B cell (primary cell): ENCODE measurements at regions not wholly inside any gene's neighbourhood (a gene's known extent, or its start where the extent isn't known, plus 50 kb on each side); places are given as distances from the start of the nearest gene placed in this dataset.

Experiments used
- ATAC-seq: fragments of 200-7000 bp; cut with Tn5 transposase; one replicate; pipeline ENCODE4 v1.10.0; 2021; ENCODE audit warnings: low read depth, mild to moderate bottlenecking, moderate number of reproducible peaks, moderate library complexity
- CTCF ChIA-PET: fragments of 350-600 bp; sonication (Branson Sonifier 250); formaldehyde crosslinking; loops from one replicate; lab custom pipeline; 2021; ENCODE audit warnings: antibody characterized with exemption, inconsistent platforms; lab: Charles Lee
- POLR2A ChIA-PET: fragments of 350-600 bp; sonication (Branson Sonifier 250); formaldehyde crosslinking; loops from one replicate; lab custom pipeline; 2021; ENCODE audit warnings: antibody characterized with exemption; lab: Charles Lee
- DNase-seq: peaks from one replicate; pipeline ENCODE4 v3.0.0; 2013
- H2AFZ ChIP-seq: 2 replicates; pipeline ENCODE4 v1.6.1; 2012; ENCODE audit warnings: mild to moderate bottlenecking, low read depth, low read length; ENCODE audit not compliant: insufficient read depth, poor library complexity, severe bottlenecking
- H3K27ac ChIP-seq, 2 donors: 1 replicate in 1 of 2; 2 replicates in 1 of 2; pipeline ENCODE4 v1.5.1; 2012 to 2013; ENCODE audit warnings: low read length in 2 of 2, mild to moderate bottlenecking in 2 of 2, moderate library complexity in 1 of 2
- H3K27me3 ChIP-seq, 4 experiments: fragments of 200-600 bp in 1 of 4; sonication (generic) in 1 of 4; replicated peaks in 1 of 4; 1 replicate in 2 of 4; 2 replicates in 2 of 4; pipeline versions ENCODE4 v1.6.1 to v1.7.0; 2013 to 2016; ENCODE audit warnings: low read length in 3 of 4, mild to moderate bottlenecking in 2 of 4, mixed read lengths in 1 of 4, moderate library complexity in 1 of 4; ENCODE audit not compliant: insufficient read depth in 4 of 4, control insufficient read depth in 3 of 4; ENCODE audit errors: control extremely low read depth in 1 of 4
- H3K36me3 ChIP-seq, 2 experiments: replicated peaks in 1 of 2; 1 replicate in 1 of 2; 2 replicates in 1 of 2; pipeline versions ENCODE4 v1.6.1 to v1.7.1; 2013; ENCODE audit warnings: low read length in 1 of 2; ENCODE audit not compliant: insufficient read depth in 2 of 2, control insufficient read depth in 1 of 2; ENCODE audit errors: control extremely low read depth in 1 of 2, extremely low read depth in 1 of 2
- H3K4me1 ChIP-seq, 2 donors: fragments of 200-600 bp in 1 of 2; sonication (generic) in 1 of 2; 1 replicate in 1 of 2; 2 replicates in 1 of 2; pipeline versions ENCODE4 v1.5.1 to v1.6.1; 2013 to 2017; ENCODE audit warnings: low read length in 2 of 2; ENCODE audit not compliant: control insufficient read depth in 2 of 2, insufficient read depth in 2 of 2
- H3K4me2 ChIP-seq: replicated peaks from 2 replicates; pipeline ENCODE3; 2012; ENCODE audit warnings: mild to moderate bottlenecking, low read depth, low read length; ENCODE audit not compliant: poor library complexity, severe bottlenecking
- H3K4me3 ChIP-seq, 5 experiments: fragments of 200-600 bp in 1 of 5; sonication (generic) in 1 of 5; 1 replicate in 3 of 5; 2 replicates in 2 of 5; pipeline versions ENCODE4 v1.5.1 to v1.7.0; 2011 to 2016; ENCODE audit warnings: low read length in 4 of 5, mild to moderate bottlenecking in 4 of 5, low read depth in 2 of 5, control low read depth in 1 of 5, moderate library complexity in 1 of 5; ENCODE audit not compliant: insufficient read depth in 1 of 5; ENCODE audit errors: control extremely low read depth in 1 of 5, extremely low read depth in 1 of 5
- H3K79me2 ChIP-seq: fragments of 200-600 bp; sonication (generic); one replicate; pipeline ENCODE4 v1.6.0; 2016; ENCODE audit warnings: low read length; ENCODE audit not compliant: control insufficient read depth, insufficient read depth
- H3K9ac ChIP-seq: fragments of 200-600 bp; sonication (generic); 2 replicates; pipeline ENCODE4 v1.6.1; 2017; ENCODE audit warnings: mild to moderate bottlenecking, low read length, moderate library complexity
- H3K9me3 ChIP-seq, 3 donors: one replicate each; pipeline versions ENCODE4 v1.6.1 to v1.7.1; 2013; ENCODE audit warnings: low read length in 2 of 3; ENCODE audit not compliant: control insufficient read depth in 2 of 3, insufficient read depth in 1 of 3; ENCODE audit errors: control extremely low read depth in 1 of 3
- H4K20me1 ChIP-seq: 2 replicates; pipeline ENCODE4 v1.6.0; 2012; ENCODE audit warnings: mild to moderate bottlenecking, low read length; ENCODE audit not compliant: insufficient read depth, control insufficient read depth, poor library complexity, severe bottlenecking
- H3K27ac Mint-ChIP-seq: one replicate; pipeline ENCODE4 v1.8.0; 2021; ENCODE audit warnings: mixed read lengths
- H3K27me3 Mint-ChIP-seq: one replicate; pipeline ENCODE4 v1.8.0; 2021; ENCODE audit warnings: mixed read lengths
- H3K4me1 Mint-ChIP-seq: one replicate; pipeline ENCODE4 v1.8.0; 2021; ENCODE audit warnings: mixed read lengths
- H3K4me3 Mint-ChIP-seq: one replicate; pipeline ENCODE4 v1.8.0; 2021; ENCODE audit warnings: mixed read lengths
- H3K9me3 Mint-ChIP-seq: one replicate; pipeline ENCODE4 v1.8.0; 2022; ENCODE audit warnings: mixed read lengths; ENCODE audit not compliant: insufficient read depth
- EZH2 ChIP-seq: IDR thresholded peaks from 2 replicates; pipeline ENCODE4 v1.6.1; 2012; ENCODE audit warnings: borderline replicate concordance, low read depth, mild to moderate bottlenecking, moderate library complexity, low read length; ENCODE audit not compliant: insufficient read depth, poor library complexity, severe bottlenecking
- WGBS: methylation state at CpG from one replicate; pipeline ENCODE4 v1.1.5; 2013; ENCODE audit warnings: missing lambda C conversion rate; ENCODE audit not compliant: insufficient coverage; 5-methylcytosine and 5-hydroxymethylcytosine counted together
- intact Hi-C: fragments of 100-400 bp; cut with micrococcal nuclease; formaldehyde crosslinking; loops from one replicate; pipeline ENCODE4 v1.10.0; 2022
- TF ChIP-seq, protein P1 (sequence below): fragments of 200-600 bp; IDR thresholded peaks from one replicate; pipeline ENCODE4 v1.8.0; 2022; ENCODE audit warnings: antibody characterized with exemption, mild to moderate bottlenecking

DNA sequence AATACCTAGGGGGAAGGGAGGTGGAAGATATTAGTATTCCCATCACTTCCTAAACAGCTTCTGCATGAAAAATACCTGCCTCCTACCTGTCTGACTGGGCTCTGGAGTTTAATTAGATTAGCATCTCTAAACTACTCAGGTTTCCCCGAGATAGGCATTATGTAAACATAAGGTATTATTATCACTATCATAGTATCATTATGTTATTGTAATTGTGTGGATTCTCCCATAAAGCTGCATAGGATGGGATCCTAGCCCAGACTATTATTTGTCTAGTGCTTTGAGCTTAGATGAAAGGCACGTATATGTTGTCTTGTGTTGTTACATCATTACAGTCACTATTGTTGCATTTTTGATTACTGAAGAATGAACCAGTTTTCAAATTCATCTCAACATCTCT, 115.2 kb upstream of the SOX21 start:
- H4K20me1 ChIP-seq, result no peaks in the 10 kb centered on the region
- TF ChIP-seq, protein P1, sequence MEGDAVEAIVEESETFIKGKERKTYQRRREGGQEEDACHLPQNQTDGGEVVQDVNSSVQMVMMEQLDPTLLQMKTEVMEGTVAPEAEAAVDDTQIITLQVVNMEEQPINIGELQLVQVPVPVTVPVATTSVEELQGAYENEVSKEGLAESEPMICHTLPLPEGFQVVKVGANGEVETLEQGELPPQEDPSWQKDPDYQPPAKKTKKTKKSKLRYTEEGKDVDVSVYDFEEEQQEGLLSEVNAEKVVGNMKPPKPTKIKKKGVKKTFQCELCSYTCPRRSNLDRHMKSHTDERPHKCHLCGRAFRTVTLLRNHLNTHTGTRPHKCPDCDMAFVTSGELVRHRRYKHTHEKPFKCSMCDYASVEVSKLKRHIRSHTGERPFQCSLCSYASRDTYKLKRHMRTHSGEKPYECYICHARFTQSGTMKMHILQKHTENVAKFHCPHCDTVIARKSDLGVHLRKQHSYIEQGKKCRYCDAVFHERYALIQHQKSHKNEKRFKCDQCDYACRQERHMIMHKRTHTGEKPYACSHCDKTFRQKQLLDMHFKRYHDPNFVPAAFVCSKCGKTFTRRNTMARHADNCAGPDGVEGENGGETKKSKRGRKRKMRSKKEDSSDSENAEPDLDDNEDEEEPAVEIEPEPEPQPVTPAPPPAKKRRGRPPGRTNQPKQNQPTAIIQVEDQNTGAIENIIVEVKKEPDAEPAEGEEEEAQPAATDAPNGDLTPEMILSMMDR, result no peak
- H3K79me2 ChIP-seq, result no peaks in the 10 kb centered on the region
- no CpG with 5 or more reads among the region's 2 CpGs for WGBS
- ChIA-PET CTCF (no interaction called here), POLR2A (no interaction called here)
- DNase-seq (no peak), ATAC-seq (no peak)
- H3K27ac Mint-ChIP-seq, result no peak overlapping the region
- no peak overlapping the region for H2AFZ ChIP-seq
- no peaks in the 10 kb centered on the region for H3K36me3 ChIP-seq
- H3K4me1 ChIP-seq, result no peaks in the 10 kb centered on the region
- H3K9ac ChIP-seq, result no peak overlapping the region
- no peak overlapping the region for H3K4me3 ChIP-seq
- H3K4me1 Mint-ChIP-seq, result no peaks in the 10 kb centered on the region
- no peaks in the 10 kb centered on the region for H3K9me3 Mint-ChIP-seq
- H3K4me3 Mint-ChIP-seq, result no peak overlapping the region
- no peaks in the 10 kb centered on the region for H3K27me3 Mint-ChIP-seq
- no peak overlapping the region for H3K27ac ChIP-seq
- intact Hi-C loops, result no loop called here
- no peaks in the 10 kb centered on the region for H3K27me3 ChIP-seq
- no peak overlapping the region for H3K4me2 ChIP-seq
- no peaks in the 10 kb centered on the region for H3K9me3 ChIP-seq

DNA sequence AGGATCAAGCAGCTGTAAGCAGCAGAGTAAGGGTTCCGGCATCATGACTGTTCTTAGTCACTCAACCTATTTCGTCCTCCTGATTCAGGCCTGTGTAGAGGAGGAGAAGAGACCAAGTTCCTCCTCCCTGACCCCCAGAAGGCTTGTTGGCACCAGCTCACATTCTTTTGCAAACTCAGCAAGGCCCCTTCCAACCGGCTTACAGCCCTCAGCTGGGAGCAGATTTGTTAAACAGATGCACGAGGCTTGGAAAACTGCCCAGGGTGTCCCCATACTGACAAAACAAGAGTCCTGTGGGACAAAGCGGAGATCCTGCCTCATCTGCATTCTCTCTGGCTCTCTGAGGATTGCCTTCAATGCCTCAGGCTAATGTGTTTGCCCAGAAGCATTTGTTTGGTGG, 113.2 kb upstream of the SOX21 start:
- no peak overlapping the region for H2AFZ ChIP-seq
- H3K27ac ChIP-seq, result no peak overlapping the region
- H3K27me3 ChIP-seq, result no peaks in the 10 kb centered on the region
- no peaks in the 10 kb centered on the region for H3K4me1 ChIP-seq
- H3K4me3 ChIP-seq, result no peak overlapping the region
- Mint-ChIP-seq H3K4me3 (no peak overlapping the region), H3K9me3 (peaks cover 3% of the 10 kb centered on the region), H3K27me3 (peaks cover 4% of the 10 kb centered on the region), H3K27ac (no peak overlapping the region), H3K4me1 (no peaks in the 10 kb centered on the region)
- H4K20me1 ChIP-seq, result no peaks in the 10 kb centered on the region
- H3K4me2 ChIP-seq, result no peak overlapping the region
- no peaks in the 10 kb centered on the region for H3K36me3 ChIP-seq
- H3K9me3 ChIP-seq, result no peaks in the 10 kb centered on the region
- intact Hi-C loops, result no loop called here
- no peak overlapping the region for H3K9ac ChIP-seq
- DNase-seq (no peak), ATAC-seq (no peak)
- TF ChIP-seq, protein P1, result no peak
- no peak for TF ChIP-seq EZH2
- no peaks in the 10 kb centered on the region for H3K79me2 ChIP-seq
- CTCF ChIA-PET, result no interaction called here
- POLR2A ChIA-PET, result no interaction called here
- 76% methylated on average over 3 of the region's 5 CpGs for WGBS
